GDM1 (cell line): ENCODE measurements at regions not wholly inside any gene's neighbourhood (a gene's known extent, or its start where the extent isn't known, plus 50 kb on each side); places are given as distances from the start of the nearest gene placed in this dataset.

Source experiments
- DNase-seq: peaks from one replicate; lab custom pipeline; 2025; lab: John Stamatoyannopoulos, UW

GRCh38 chr6:39992861-39993622, 58.8 kb upstream of the MOCS1 start:
- DNase-seq: no peak
